H9 (cell line): ENCODE measurements at regions not wholly inside any gene's neighbourhood (a gene's known extent, or its start where the extent isn't known, plus 50 kb on each side); places are given as distances from the start of the nearest gene placed in this dataset.

Experiments
- DNase-seq: peaks from one replicate; pipeline ENCODE4 v3.0.0-alpha.2; 2017
- H2AFZ ChIP-seq: one replicate; pipeline ENCODE4 v1.6.1; 2013; ENCODE audit warnings: mild to moderate bottlenecking, low read length, control low read depth, moderate library complexity
- H2AK5ac ChIP-seq: 2 replicates; pipeline ENCODE4 v1.6.1; 2013; ENCODE audit warnings: low read length, control low read depth, mixed read lengths; ENCODE audit not compliant: insufficient read length
- H2BK120ac ChIP-seq: one replicate; pipeline ENCODE4 v1.6.1; 2013; ENCODE audit warnings: low read depth, mild to moderate bottlenecking, low read length, control low read depth, inconsistent platforms; ENCODE audit not compliant: poor library complexity, severe bottlenecking
- H2BK12ac ChIP-seq: 2 replicates; pipeline ENCODE4 v1.6.1; 2013; ENCODE audit warnings: low read length, control low read depth, mixed read lengths, low read depth; ENCODE audit not compliant: insufficient read length
- H2BK15ac ChIP-seq: 2 replicates; pipeline ENCODE4 v1.6.1; 2013; ENCODE audit warnings: low read depth, low read length, control low read depth
- H2BK20ac ChIP-seq: one replicate; pipeline ENCODE4 v1.6.1; 2013; ENCODE audit warnings: low read depth, mild to moderate bottlenecking, low read length, control low read depth, inconsistent platforms; ENCODE audit not compliant: poor library complexity, severe bottlenecking
- H2BK5ac ChIP-seq: 2 replicates; pipeline ENCODE4 v1.6.1; 2013; ENCODE audit warnings: low read length, control low read depth, mixed read lengths; ENCODE audit not compliant: insufficient read length
- H3K14ac ChIP-seq: 2 replicates; pipeline ENCODE4 v1.6.1; 2013; ENCODE audit warnings: low read length, control low read depth; ENCODE audit not compliant: insufficient read depth
- H3K18ac ChIP-seq: 2 replicates; pipeline ENCODE4 v1.6.1; 2013; ENCODE audit warnings: low read depth, mild to moderate bottlenecking, mixed read lengths, low read length, control low read depth; ENCODE audit not compliant: insufficient read length
- H3K23ac ChIP-seq: 2 replicates; pipeline ENCODE4 v1.6.1; 2013; ENCODE audit warnings: low read length, control low read depth, mixed read lengths, low read depth; ENCODE audit not compliant: insufficient read length
- H3K23me2 ChIP-seq: 2 replicates; pipeline ENCODE4 v1.6.1; 2013; ENCODE audit warnings: low read depth, mild to moderate bottlenecking, mixed read lengths, low read length, control low read depth; ENCODE audit not compliant: insufficient read length, poor library complexity, severe bottlenecking
- H3K27ac ChIP-seq: 2 replicates; pipeline ENCODE4 v1.5.1; 2013; ENCODE audit warnings: low read length, control low read depth, mixed read lengths, low read depth; ENCODE audit not compliant: insufficient read length
- H3K27me3 ChIP-seq: 2 replicates; pipeline ENCODE4 v1.6.1; 2013; ENCODE audit warnings: low read length, control low read depth, inconsistent platforms; ENCODE audit not compliant: insufficient read depth
- H3K4ac ChIP-seq: 2 replicates; pipeline ENCODE4 v1.6.1; 2013; ENCODE audit warnings: low read depth, mild to moderate bottlenecking, control low read depth, inconsistent platforms, low read length, moderate library complexity
- H3K4me1 ChIP-seq: 2 replicates; pipeline ENCODE4 v1.6.1; 2013; ENCODE audit warnings: low read length, control low read depth, inconsistent platforms; ENCODE audit not compliant: insufficient read depth
- H3K4me2 ChIP-seq: 2 replicates; pipeline ENCODE4 v1.6.1; 2013; ENCODE audit warnings: low read length, control low read depth, mixed read lengths; ENCODE audit not compliant: insufficient read length, insufficient read depth
- H3K56ac ChIP-seq: 2 replicates; pipeline ENCODE4 v1.6.1; 2013; ENCODE audit warnings: low read depth, mild to moderate bottlenecking, mixed read lengths, low read length, control low read depth; ENCODE audit not compliant: insufficient read length
- H3K79me1 ChIP-seq: 2 replicates; pipeline ENCODE4 v1.6.1; 2013; ENCODE audit warnings: low read depth, mild to moderate bottlenecking, moderate library complexity, low read length, control low read depth, inconsistent platforms; ENCODE audit not compliant: insufficient read depth, poor library complexity, severe bottlenecking
- H3K79me2 ChIP-seq: 2 replicates; pipeline ENCODE4 v1.6.1; 2013; ENCODE audit warnings: low read length, control low read depth, inconsistent platforms; ENCODE audit not compliant: insufficient read depth
- H3K9ac ChIP-seq: 2 replicates; pipeline ENCODE4 v1.6.1; 2013; ENCODE audit warnings: low read length, control low read depth, mixed read lengths; ENCODE audit not compliant: insufficient read length; ENCODE audit errors: extremely low read depth
- H3K9me3 ChIP-seq: one replicate; pipeline ENCODE4 v1.6.1; 2013; ENCODE audit warnings: low read depth, low read length, inconsistent platforms; ENCODE audit not compliant: control insufficient read depth
- H3T11ph ChIP-seq: one replicate; pipeline ENCODE4 v1.6.1; 2013; ENCODE audit warnings: mild to moderate bottlenecking, low read length, control low read depth, inconsistent platforms
- H4K20me1 ChIP-seq: one replicate; pipeline ENCODE4 v1.6.1; 2013; ENCODE audit not compliant: control insufficient read depth, insufficient read length, insufficient read depth
- H4K5ac ChIP-seq: 2 replicates; pipeline ENCODE4 v1.6.1; 2013; ENCODE audit warnings: low read depth, mild to moderate bottlenecking, mixed read lengths, low read length, control low read depth; ENCODE audit not compliant: insufficient read length
- H4K8ac ChIP-seq: replicated peaks from 2 replicates; pipeline ENCODE4 v1.6.1; 2013; ENCODE audit warnings: low read length, control low read depth, mixed read lengths, low read depth; ENCODE audit not compliant: insufficient read length
- H4K91ac ChIP-seq: 2 replicates; pipeline ENCODE4 v1.6.1; 2013; ENCODE audit warnings: low read depth, mild to moderate bottlenecking, moderate library complexity, mixed read lengths, low read length, control low read depth; ENCODE audit not compliant: insufficient read length
- H3K27ac Mint-ChIP-seq, 3 experiments: 2 replicates in 2 of 3; 3 replicates in 1 of 3; pipeline ENCODE4 v1.8.0; 2020 to 2021; ENCODE audit warnings: mixed read lengths in 3 of 3, mild to moderate bottlenecking in 1 of 3, moderate library complexity in 1 of 3
- H3K27me3 Mint-ChIP-seq: 2 replicates; pipeline ENCODE4 v1.8.0; 2021; ENCODE audit warnings: low read depth, mild to moderate bottlenecking, moderate library complexity, mixed read lengths
- H3K36me3 Mint-ChIP-seq, 3 experiments: 2 replicates in 2 of 3; 3 replicates in 1 of 3; pipeline ENCODE4 v1.8.0; 2020 to 2021; ENCODE audit warnings: low read depth in 3 of 3, mixed read lengths in 3 of 3; ENCODE audit not compliant: insufficient read depth in 1 of 3
- H3K4me1 Mint-ChIP-seq, 2 experiments: 2 replicates each; pipeline ENCODE4 v1.8.0; 2020; ENCODE audit warnings: mixed read lengths in 2 of 2
- H3K4me3 Mint-ChIP-seq, 2 experiments: 2 replicates in 1 of 2; 3 replicates in 1 of 2; pipeline ENCODE4 v1.8.0; 2020 to 2021; ENCODE audit warnings: mild to moderate bottlenecking in 2 of 2, mixed read lengths in 2 of 2, moderate library complexity in 1 of 2
- H3K9me3 Mint-ChIP-seq, 2 experiments: 2 replicates in 1 of 2; 3 replicates in 1 of 2; pipeline ENCODE4 v1.8.0; 2020; ENCODE audit warnings: mild to moderate bottlenecking in 2 of 2, mixed read lengths in 2 of 2, moderate library complexity in 1 of 2
- CTCF ChIP-seq: fragments of 200-600 bp; sonication (generic); conservative IDR thresholded peaks from 3 replicates; pipeline ENCODE4 v1.8.0; 2021; ENCODE audit warnings: antibody characterized with exemption, mild to moderate bottlenecking
- WGBS: extraction: QIAGEN DNeasy Blood & Tissue Kit; methylation state at CpG from one replicate; pipeline ENCODE4 v1.1.7; 2013; ENCODE audit warnings: missing lambda C conversion rate, low lambda C conversion rate, mixed read lengths; ENCODE audit not compliant: insufficient read length; ENCODE audit errors: extremely low coverage; 5-methylcytosine and 5-hydroxymethylcytosine counted together

- no peak overlapping the region for H3K23ac ChIP-seq
- no peak overlapping the region for H2BK20ac ChIP-seq
- H3K9me3 ChIP-seq: no peaks in the 10 kb centered on the region
- no peak overlapping the region for H2AFZ ChIP-seq
- no peak overlapping the region for H2BK15ac ChIP-seq
- no peak overlapping the region for H3K27ac ChIP-seq
- Mint-ChIP-seq H3K27ac (no peak overlapping the region), H3K4me1 (peaks cover 0 to 3% of the 10 kb centered on the region in 2 experiments; a peak in 1 of 4 replicates), H3K36me3 (peaks cover 0 to 4% (median 3%) of the 10 kb centered on the region in 3 experiments; a peak in 3 of 7 replicates), H3K9me3 (peaks cover 4 to 6% of the 10 kb centered on the region in 2 experiments; a peak in 2 of 5 replicates), H3K4me3 (no peak overlapping the region), H3K27me3 (no peaks in the 10 kb centered on the region)
- no peak overlapping the region for H2BK120ac ChIP-seq
- DNase-seq: no peak
- H3K79me2 ChIP-seq: no peaks in the 10 kb centered on the region
- H4K20me1 ChIP-seq: no peaks in the 10 kb centered on the region
- H4K8ac ChIP-seq: no peak overlapping the region
- TF ChIP-seq CTCF: peak; percentile 42
- H3K4me2 ChIP-seq: no peak overlapping the region
- no peaks in the 10 kb centered on the region for H3K27me3 ChIP-seq
- WGBS: no CpG with 5 or more reads among the region's 6 CpGs
- no peak overlapping the region for H3K18ac ChIP-seq
- no peak overlapping the region for H3K9ac ChIP-seq
- H3T11ph ChIP-seq: no peak overlapping the region
- H2AK5ac ChIP-seq: no peak overlapping the region
- no peak overlapping the region for H2BK12ac ChIP-seq
- H3K56ac ChIP-seq: no peak overlapping the region
- H4K91ac ChIP-seq: no peak overlapping the region
- no peak overlapping the region for H2BK5ac ChIP-seq
- no peak overlapping the region for H4K5ac ChIP-seq
- H3K23me2 ChIP-seq: no peaks in the 10 kb centered on the region
- no peak overlapping the region for H3K4ac ChIP-seq
- no peaks in the 10 kb centered on the region for H3K79me1 ChIP-seq
- no peaks in the 10 kb centered on the region for H3K4me1 ChIP-seq
- H3K14ac ChIP-seq: no peak overlapping the region
Observed at GRCh38 chr16:6035161-6035560, 937.6 kb upstream of the EEF2KMT start.
